ENCODE measurements at regions not wholly inside any gene's neighbourhood (a gene's known extent, or its start where the extent isn't known, plus 50 kb on each side); places are given as distances from the start of the nearest gene placed in this dataset.
A peak's percentile ranks its signal among the peaks of the same experiment; 100 is the strongest.
"Not testable (repeated sequence)": the region's sequence is repeated elsewhere in the genome, so short reads cannot be mapped to it uniquely, and the experiment has no call there.

DNA sequence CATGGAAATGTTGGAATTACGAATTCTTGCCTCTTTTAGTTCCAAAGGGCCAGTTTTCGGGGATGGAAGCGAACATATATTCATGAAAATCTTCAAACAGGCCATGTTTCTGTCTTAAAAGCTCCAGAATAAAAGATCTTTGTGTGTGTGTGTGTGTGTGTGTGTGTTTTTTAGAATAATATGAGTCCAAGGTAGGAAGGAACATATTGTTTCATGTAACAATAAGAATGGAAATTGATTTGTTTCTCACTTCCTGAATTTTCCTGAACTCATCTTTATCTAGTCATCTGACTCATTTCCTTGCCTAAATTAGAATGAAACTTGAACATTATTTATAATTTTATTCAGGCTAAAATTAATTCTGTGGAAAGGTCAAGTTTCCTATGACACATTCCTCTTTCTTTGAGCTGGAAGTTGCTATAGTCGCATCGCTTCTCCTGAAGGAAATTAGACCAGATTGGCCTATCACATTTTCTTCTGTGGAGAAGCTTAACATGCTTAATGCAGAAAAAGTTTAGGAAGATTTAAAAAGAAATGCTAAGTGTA is 805.1 kb upstream of the ADAMTS5 start:
- Histone ChIP-seq H3K27me3 (replicated peaks; ENCODE audit: insufficient read depth, low read depth, low read length, poor library complexity) (no peaks in the 10 kb centered on the region), H3K36me3 (ENCODE audit: insufficient read depth, low read length, poor library complexity, severe bottlenecking) (no peaks in the 10 kb centered on the region), H3K4me1 (ENCODE audit: insufficient read depth, low read length, poor library complexity, severe bottlenecking) (no peaks in the 10 kb centered on the region), H3K27ac (ENCODE audit: low read depth, low read length, poor library complexity, severe bottlenecking) (no peak overlapping the region), H3K9me3 (ENCODE audit: low read depth, low read length, poor library complexity, severe bottlenecking) (no peaks in the 10 kb centered on the region), H3K4me3 (ENCODE audit: low read depth, low read length, poor library complexity, severe bottlenecking) (no peak overlapping the region)
- peak; percentile 5 for DNase-seq (ENCODE audit: low spot score)
- BruUV-seq (replicated peaks), result no TSS peak
- ChIA-PET CTCF (no interaction called here), POLR2A (ENCODE audit: low non-redundant PET) (no interaction called here)
- intact Hi-C loops (cut with micrococcal nuclease; ENCODE audit: unreplicated experiment), result no loop called here
- TF ChIP-seq CTCF (conservative IDR thresholded peaks at IDR 0.05; ENCODE audit: low read depth, low read length), result no peak
- no peak for TF ChIP-seq EZH2 (IDR thresholded peaks at IDR 0.05; ENCODE audit: borderline replicate concordance, low read depth, low read length, poor library complexity, severe bottlenecking)

DNA sequence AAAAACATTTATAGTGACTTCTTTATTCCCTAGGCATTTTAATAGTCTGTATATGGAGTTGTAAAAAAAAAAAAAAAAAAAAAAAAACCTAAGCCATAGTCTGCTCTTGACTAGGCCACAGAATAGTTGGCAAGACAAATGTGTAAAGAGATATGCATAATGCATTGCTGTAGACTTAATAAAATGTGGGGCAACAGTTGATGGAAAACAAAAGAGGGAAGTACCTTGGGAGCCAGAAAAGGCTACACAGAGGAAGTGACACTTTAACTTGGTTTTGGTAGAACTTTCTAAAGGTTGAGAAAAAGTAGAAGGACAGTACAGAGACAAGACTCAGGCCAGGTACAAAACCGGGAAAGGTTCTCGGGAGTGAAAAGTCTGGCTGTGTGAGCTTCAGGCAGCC is 802.9 kb upstream of the ADAMTS5 start:
- CTCF ChIA-PET, result no interaction called here
- intact Hi-C loops (cut with micrococcal nuclease; ENCODE audit: unreplicated experiment), result no loop called here

DNA sequence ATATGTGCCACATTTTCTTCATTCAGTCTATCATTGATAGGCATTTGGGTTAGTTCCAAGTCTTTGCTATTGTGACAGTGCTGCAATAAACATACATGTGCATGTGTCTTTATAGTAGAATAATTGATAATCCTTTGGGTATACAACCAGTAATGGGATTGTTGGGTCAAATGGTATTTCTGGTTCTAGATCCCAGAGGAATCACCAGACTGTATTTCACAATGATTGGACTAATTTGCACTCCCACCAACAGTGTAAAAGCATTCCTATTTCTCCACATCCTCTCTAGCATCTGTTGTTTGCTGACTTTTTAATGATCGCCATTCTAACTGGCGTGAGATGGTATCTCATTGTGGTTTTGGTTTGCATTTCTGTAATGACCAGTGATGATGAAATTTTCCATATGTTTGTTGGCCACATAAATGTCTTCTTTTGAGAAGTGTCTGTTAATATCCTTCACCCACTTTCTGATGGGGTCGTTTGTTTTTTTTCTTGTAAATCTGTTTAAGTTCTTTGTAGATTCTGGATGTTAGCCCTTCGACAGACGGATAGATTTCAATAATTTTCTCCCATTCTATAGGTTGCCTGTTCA is 801.3 kb upstream of the ADAMTS5 start:
- H3K4me3 ChIP-seq (ENCODE audit: low read depth, low read length, poor library complexity, severe bottlenecking); intact Hi-C loops (cut with micrococcal nuclease; ENCODE audit: unreplicated experiment); DNase-seq (ENCODE audit: low spot score); H3K4me1 ChIP-seq (ENCODE audit: insufficient read depth, low read length, poor library complexity, severe bottlenecking); BruUV-seq (replicated peaks); H3K27ac ChIP-seq (ENCODE audit: low read depth, low read length, poor library complexity, severe bottlenecking); CTCF ChIA-PET; H3K27me3 ChIP-seq (replicated peaks; ENCODE audit: insufficient read depth, low read depth, low read length, poor library complexity); H3K9me3 ChIP-seq (ENCODE audit: low read depth, low read length, poor library complexity, severe bottlenecking); H3K36me3 ChIP-seq (ENCODE audit: insufficient read depth, low read length, poor library complexity, severe bottlenecking); POLR2A ChIA-PET (ENCODE audit: low non-redundant PET): not testable (repeated sequence)

More for the DNA sequence above, 802.9 kb upstream of the ADAMTS5 start:
- Histone ChIP-seq H3K9me3 (ENCODE audit: low read depth, low read length, poor library complexity, severe bottlenecking) (no peaks in the 10 kb centered on the region), H3K4me3 (ENCODE audit: low read depth, low read length, poor library complexity, severe bottlenecking) (no peak overlapping the region), H3K4me1 (ENCODE audit: insufficient read depth, low read length, poor library complexity, severe bottlenecking) (no peaks in the 10 kb centered on the region), H3K36me3 (ENCODE audit: insufficient read depth, low read length, poor library complexity, severe bottlenecking) (no peaks in the 10 kb centered on the region), H3K27ac (ENCODE audit: low read depth, low read length, poor library complexity, severe bottlenecking) (no peak overlapping the region), H3K27me3 (replicated peaks; ENCODE audit: insufficient read depth, low read depth, low read length, poor library complexity) (no peaks in the 10 kb centered on the region)
- no peak for DNase-seq (ENCODE audit: low spot score)
- BruUV-seq (replicated peaks), result no TSS peak
- POLR2A ChIA-PET (ENCODE audit: low non-redundant PET), result no interaction called here
- TF ChIP-seq EZH2 (IDR thresholded peaks at IDR 0.05; ENCODE audit: borderline replicate concordance, low read depth, low read length, poor library complexity, severe bottlenecking) (no peak), CTCF (conservative IDR thresholded peaks at IDR 0.05; ENCODE audit: low read depth, low read length) (no peak)

DNA sequence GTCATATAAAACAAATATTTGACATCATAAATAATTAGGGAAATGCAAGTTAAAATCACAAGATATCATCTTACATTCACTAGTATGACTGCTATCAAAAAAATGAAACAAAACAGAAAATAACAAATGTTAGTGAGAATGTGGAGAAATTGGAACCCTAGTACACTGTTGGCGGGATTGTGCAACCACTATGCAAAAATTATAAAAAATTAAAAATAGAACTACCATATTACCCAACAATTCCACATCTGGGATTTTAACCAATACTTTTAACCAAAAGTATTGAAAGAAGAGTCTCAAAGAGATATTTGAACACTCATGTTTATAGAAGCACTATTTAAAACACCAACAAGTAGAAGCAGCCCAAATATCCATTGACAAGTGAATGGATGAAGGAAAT is 797.2 kb upstream of the ADAMTS5 start:
- Histone ChIP-seq H3K4me1 (ENCODE audit: insufficient read depth, low read length, poor library complexity, severe bottlenecking) (no peaks in the 10 kb centered on the region), H3K4me3 (ENCODE audit: low read depth, low read length, poor library complexity, severe bottlenecking) (no peak overlapping the region), H3K9me3 (ENCODE audit: low read depth, low read length, poor library complexity, severe bottlenecking) (peaks cover 5% of the 10 kb centered on the region), H3K27me3 (replicated peaks; ENCODE audit: insufficient read depth, low read depth, low read length, poor library complexity) (no peaks in the 10 kb centered on the region), H3K36me3 (ENCODE audit: insufficient read depth, low read length, poor library complexity, severe bottlenecking) (no peaks in the 10 kb centered on the region), H3K27ac (ENCODE audit: low read depth, low read length, poor library complexity, severe bottlenecking) (no peak overlapping the region)
- no TSS peak for BruUV-seq (replicated peaks)
- DNase-seq (ENCODE audit: low spot score), result no peak
- TF ChIP-seq EZH2 (IDR thresholded peaks at IDR 0.05; ENCODE audit: borderline replicate concordance, low read depth, low read length, poor library complexity, severe bottlenecking) (no peak), CTCF (conservative IDR thresholded peaks at IDR 0.05; ENCODE audit: low read depth, low read length) (no peak)
- ChIA-PET CTCF (no interaction called here), POLR2A (ENCODE audit: low non-redundant PET) (no interaction called here)
- intact Hi-C loops (cut with micrococcal nuclease; ENCODE audit: unreplicated experiment), result no loop called here

Measured in A673 (cell line).